Loucy (cell line): ENCODE measurements at regions not wholly inside any gene's neighbourhood (a gene's known extent, or its start where the extent isn't known, plus 50 kb on each side); places are given as distances from the start of the nearest gene placed in this dataset.

ENCODE experiments used
- H2AFZ ChIP-seq: fragments of 200-600 bp; sonication (generic); 2 replicates; pipeline ENCODE4 v1.6.0; 2016; ENCODE audit warnings: antibody characterized with exemption, mild to moderate bottlenecking, low read length, moderate library complexity
- H3F3A ChIP-seq: fragments of 200-600 bp; 2 replicates; pipeline ENCODE4 v1.6.0; 2016; ENCODE audit warnings: antibody characterized with exemption, low read depth, mild to moderate bottlenecking
- H3K27me3 ChIP-seq: fragments of 200-600 bp; sonication (generic); 2 replicates; pipeline ENCODE4 v1.6.1; 2014; ENCODE audit warnings: low read length, mild to moderate bottlenecking; ENCODE audit not compliant: insufficient read depth, poor library complexity, severe bottlenecking
- H3K36me3 ChIP-seq: fragments of 200-600 bp; sonication (generic); 2 replicates; pipeline ENCODE4 v1.6.1; 2016; ENCODE audit warnings: low read length; ENCODE audit not compliant: insufficient read depth
- H3K4me1 ChIP-seq: fragments of 200-600 bp; sonication (generic); 2 replicates; pipeline ENCODE4 v1.5.1; 2014; ENCODE audit warnings: low read length, mild to moderate bottlenecking; ENCODE audit not compliant: insufficient read depth, poor library complexity, severe bottlenecking
- H3K4me2 ChIP-seq: fragments of 200-600 bp; sonication (generic); 2 replicates; pipeline ENCODE4 v1.6.0; 2014; ENCODE audit warnings: antibody characterized with exemption, low read length, low read depth, mild to moderate bottlenecking; ENCODE audit not compliant: poor library complexity, severe bottlenecking
- H3K4me3 ChIP-seq: fragments of 200-600 bp; sonication (generic); 2 replicates; pipeline ENCODE4 v1.5.1; 2014; ENCODE audit warnings: low read length, mild to moderate bottlenecking, mixed read lengths; ENCODE audit not compliant: poor library complexity, severe bottlenecking
- H3K79me2 ChIP-seq: fragments of 200-600 bp; sonication (generic); 2 replicates; pipeline ENCODE4 v1.6.1; 2014; ENCODE audit warnings: low read length; ENCODE audit not compliant: insufficient read depth
- H3K9ac ChIP-seq: fragments of 200-600 bp; sonication (generic); 2 replicates; pipeline ENCODE4 v1.6.0; 2014; ENCODE audit warnings: mild to moderate bottlenecking, low read depth, low read length, moderate library complexity; ENCODE audit not compliant: poor library complexity, severe bottlenecking
- H3K9me2 ChIP-seq: fragments of 200-600 bp; sonication (generic); replicated peaks from 2 replicates; pipeline ENCODE4 v1.6.1; 2016; ENCODE audit warnings: low read depth, low read length, mixed read lengths
- H3K9me3 ChIP-seq: fragments of 200-600 bp; sonication (generic); 2 replicates; pipeline ENCODE4 v1.6.1; 2014; ENCODE audit warnings: mild to moderate bottlenecking, antibody characterized with exemption, low read length, low read depth; ENCODE audit not compliant: insufficient read depth
- H4K20me1 ChIP-seq: fragments of 200-600 bp; sonication (generic); 2 replicates; pipeline ENCODE4 v1.6.0; 2014; ENCODE audit warnings: antibody characterized with exemption, low read length, mild to moderate bottlenecking; ENCODE audit not compliant: insufficient read depth, poor library complexity, severe bottlenecking
- EZH2phosphoT487 ChIP-seq: fragments of 200-600 bp; IDR thresholded peaks from 2 replicates; pipeline ENCODE4 v1.6.1; 2018; ENCODE audit warnings: antibody characterized with exemption, mild to moderate bottlenecking, moderate library complexity, borderline replicate concordance
- TF ChIP-seq, protein P1 (sequence below): fragments of 200-600 bp; sonication (generic); conservative IDR thresholded peaks from 2 replicates; pipeline ENCODE4 v1.5.1; 2014; ENCODE audit warnings: mild to moderate bottlenecking, antibody characterized with exemption, low read length

DNA sequence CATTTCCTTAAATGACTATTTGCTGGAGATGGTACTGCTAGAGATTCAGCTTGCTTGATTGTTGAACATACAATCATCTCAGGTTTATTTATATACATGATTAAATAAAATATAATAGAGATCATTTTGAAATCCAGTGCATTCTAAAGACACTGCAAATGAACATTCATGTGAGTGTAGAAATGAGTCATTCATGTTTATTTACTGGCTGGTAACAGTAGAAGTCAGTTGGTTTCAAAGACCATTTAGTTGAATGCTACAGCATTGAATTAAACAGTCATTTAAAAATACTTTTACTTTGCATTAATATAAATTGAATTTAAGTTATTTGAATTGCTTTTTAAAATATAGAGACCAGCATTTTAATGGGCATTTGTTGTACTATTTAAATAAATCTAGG is 551.9 kb upstream of the GOLIM4 start:
- H3K79me2 ChIP-seq: no peaks in the 10 kb centered on the region
- no peaks in the 10 kb centered on the region for H3K27me3 ChIP-seq
- H3K4me2 ChIP-seq: no peak overlapping the region
- H3K4me3 ChIP-seq: no peak overlapping the region
- H3K36me3 ChIP-seq: no peaks in the 10 kb centered on the region
- no peak overlapping the region for H3K9ac ChIP-seq
- H3K9me3 ChIP-seq: no peaks in the 10 kb centered on the region
- H3K4me1 ChIP-seq: peaks cover 13% of the 10 kb centered on the region
- no peaks in the 10 kb centered on the region for H3F3A ChIP-seq
- no peak overlapping the region for H2AFZ ChIP-seq
- no peaks in the 10 kb centered on the region for H4K20me1 ChIP-seq
- no peak for TF ChIP-seq EZH2phosphoT487
- TF ChIP-seq, protein P1, sequence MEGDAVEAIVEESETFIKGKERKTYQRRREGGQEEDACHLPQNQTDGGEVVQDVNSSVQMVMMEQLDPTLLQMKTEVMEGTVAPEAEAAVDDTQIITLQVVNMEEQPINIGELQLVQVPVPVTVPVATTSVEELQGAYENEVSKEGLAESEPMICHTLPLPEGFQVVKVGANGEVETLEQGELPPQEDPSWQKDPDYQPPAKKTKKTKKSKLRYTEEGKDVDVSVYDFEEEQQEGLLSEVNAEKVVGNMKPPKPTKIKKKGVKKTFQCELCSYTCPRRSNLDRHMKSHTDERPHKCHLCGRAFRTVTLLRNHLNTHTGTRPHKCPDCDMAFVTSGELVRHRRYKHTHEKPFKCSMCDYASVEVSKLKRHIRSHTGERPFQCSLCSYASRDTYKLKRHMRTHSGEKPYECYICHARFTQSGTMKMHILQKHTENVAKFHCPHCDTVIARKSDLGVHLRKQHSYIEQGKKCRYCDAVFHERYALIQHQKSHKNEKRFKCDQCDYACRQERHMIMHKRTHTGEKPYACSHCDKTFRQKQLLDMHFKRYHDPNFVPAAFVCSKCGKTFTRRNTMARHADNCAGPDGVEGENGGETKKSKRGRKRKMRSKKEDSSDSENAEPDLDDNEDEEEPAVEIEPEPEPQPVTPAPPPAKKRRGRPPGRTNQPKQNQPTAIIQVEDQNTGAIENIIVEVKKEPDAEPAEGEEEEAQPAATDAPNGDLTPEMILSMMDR: no peak
- H3K9me2 ChIP-seq: no peaks in the 10 kb centered on the region

DNA sequence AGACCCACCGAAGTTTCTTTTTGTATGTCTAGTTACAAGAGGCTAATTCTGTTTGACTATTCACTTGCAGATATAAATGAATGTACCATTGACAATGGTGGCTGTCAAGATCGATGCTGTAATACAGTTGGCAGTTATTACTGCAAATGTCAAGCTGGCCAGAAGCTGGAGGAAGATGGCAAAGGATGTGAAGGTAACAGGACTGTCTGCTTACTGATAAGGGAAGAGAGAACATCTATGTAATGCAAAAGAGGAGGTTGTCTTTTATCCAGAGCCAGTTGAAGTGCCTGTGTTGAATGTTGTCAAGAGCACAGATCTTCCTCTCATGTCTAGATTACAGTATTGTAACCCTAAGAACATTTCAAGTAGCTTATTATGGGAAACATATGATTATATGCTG is 549.5 kb upstream of the GOLIM4 start:
- H3K9me2 ChIP-seq: no peaks in the 10 kb centered on the region
- H3K9ac ChIP-seq: no peak overlapping the region
- H3K27me3 ChIP-seq: no peaks in the 10 kb centered on the region
- TF ChIP-seq EZH2phosphoT487: no peak
- TF ChIP-seq, protein P1: no peak
- H4K20me1 ChIP-seq: no peaks in the 10 kb centered on the region
- no peaks in the 10 kb centered on the region for H3K79me2 ChIP-seq
- H3K4me2 ChIP-seq: no peak overlapping the region
- no peaks in the 10 kb centered on the region for H3K36me3 ChIP-seq
- no peaks in the 10 kb centered on the region for H3K9me3 ChIP-seq
- no peak overlapping the region for H3K4me3 ChIP-seq
- H3K4me1 ChIP-seq: peaks cover 11% of the 10 kb centered on the region
- no peak overlapping the region for H2AFZ ChIP-seq
- H3F3A ChIP-seq: no peaks in the 10 kb centered on the region

DNA sequence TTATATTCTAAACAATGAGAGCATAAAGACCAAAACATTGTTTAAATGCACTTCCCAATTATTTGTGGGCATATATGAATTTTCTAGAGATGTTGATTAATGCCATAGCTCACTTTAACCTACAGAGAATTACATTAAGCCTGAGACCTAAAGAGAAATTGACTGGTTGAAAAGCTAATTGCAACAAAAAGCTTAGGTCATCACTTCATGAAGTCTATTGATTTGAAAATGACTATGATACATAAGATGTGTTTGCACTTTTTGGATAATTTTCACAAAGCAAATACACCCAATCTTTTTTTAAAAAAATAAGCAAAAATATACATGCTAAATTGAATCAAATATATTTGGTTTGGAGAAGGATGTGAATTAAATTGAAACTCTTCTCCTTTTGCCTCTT is 532.8 kb upstream of the GOLIM4 start:
- Histone ChIP-seq H3K36me3 (no peaks in the 10 kb centered on the region), H3K9me3 (no peaks in the 10 kb centered on the region), H3K4me3 (no peak overlapping the region), H3K9ac (no peak overlapping the region), H4K20me1 (no peaks in the 10 kb centered on the region), H3K4me1 (no peaks in the 10 kb centered on the region), H3K27me3 (no peaks in the 10 kb centered on the region), H3F3A (no peaks in the 10 kb centered on the region), H3K4me2 (no peak overlapping the region), H2AFZ (no peak overlapping the region), H3K79me2 (no peaks in the 10 kb centered on the region), H3K9me2 (no peaks in the 10 kb centered on the region)
- no peak for TF ChIP-seq EZH2phosphoT487
- TF ChIP-seq, protein P1: no peak
